GM13977 (cell line): ENCODE measurements at regions not wholly inside any gene's neighbourhood (a gene's known extent, or its start where the extent isn't known, plus 50 kb on each side); places are given as distances from the start of the nearest gene placed in this dataset.

Experiments used
- DNase-seq: peaks from one replicate; pipeline ENCODE4 v3.0.0; 2012; ENCODE audit warnings: low spot score
- CTCF ChIP-seq: IDR thresholded peaks from 2 replicates; pipeline ENCODE4 v1.5.1; 2012; ENCODE audit warnings: mild to moderate bottlenecking, control low read depth; ENCODE audit not compliant: insufficient read depth; ENCODE audit errors: extremely low read depth, missing control alignments
- in situ Hi-C: fragments of 300-500 bp; cut with MboI; formaldehyde crosslinking; loops from one replicate; pipeline ENCODE4 v1.12.0; 2022; ENCODE audit warnings: low sequenced_read_pairs, low pct_unique_long_range_greater_than_20kb, mixed read lengths, inconsistent platforms; ENCODE audit not compliant: unreplicated experiment

DNA sequence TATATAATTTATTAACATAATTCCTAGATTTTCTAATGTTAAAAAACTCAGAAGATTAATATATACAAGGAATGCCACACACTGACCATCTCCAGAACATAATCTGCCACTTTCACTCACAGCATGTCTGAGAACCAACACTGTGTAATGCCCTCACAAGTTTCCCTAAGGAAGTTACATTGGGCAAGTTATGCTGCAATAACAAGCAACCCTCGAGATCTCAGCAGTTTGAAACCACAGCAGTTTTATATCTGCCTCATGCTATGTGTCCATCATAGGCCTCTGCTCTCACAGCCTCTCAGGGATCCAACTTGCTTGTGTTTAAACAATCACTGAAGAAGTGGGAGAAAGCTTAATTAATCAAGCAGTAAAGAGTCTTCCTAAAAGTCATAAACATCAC lies 250.0 kb upstream of the SLC7A11 start:
- TF ChIP-seq CTCF: no peak
- no peak for DNase-seq
- in situ Hi-C loops: no loop called here

GRCh38 chr4:138488533-138488932 lies 246.4 kb upstream of the SLC7A11 start:
- TF ChIP-seq CTCF: no peak
- in situ Hi-C loops: no loop called here
- no peak for DNase-seq

DNA sequence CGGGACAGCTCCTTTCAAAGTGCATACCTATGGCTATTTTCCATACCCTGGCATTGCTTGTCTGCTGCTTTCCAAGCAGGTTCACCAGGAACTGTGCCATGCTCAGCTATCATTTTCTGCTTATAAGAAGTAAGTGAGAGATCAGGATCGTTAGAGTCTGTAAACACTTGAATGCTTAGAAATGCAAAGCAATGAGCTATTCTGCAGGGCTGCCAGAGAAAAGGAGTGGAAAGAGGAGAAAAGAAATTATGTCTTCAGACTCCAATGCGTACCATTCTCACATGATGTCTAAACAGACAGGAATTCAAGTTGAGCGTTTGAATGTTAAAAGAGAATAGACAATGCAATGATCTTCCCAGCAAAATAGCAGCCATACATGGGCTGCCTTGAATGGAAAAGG lies 245.5 kb upstream of the SLC7A11 start:
- TF ChIP-seq CTCF: no peak
- no peak for DNase-seq
- in situ Hi-C loops: no loop called here

DNA sequence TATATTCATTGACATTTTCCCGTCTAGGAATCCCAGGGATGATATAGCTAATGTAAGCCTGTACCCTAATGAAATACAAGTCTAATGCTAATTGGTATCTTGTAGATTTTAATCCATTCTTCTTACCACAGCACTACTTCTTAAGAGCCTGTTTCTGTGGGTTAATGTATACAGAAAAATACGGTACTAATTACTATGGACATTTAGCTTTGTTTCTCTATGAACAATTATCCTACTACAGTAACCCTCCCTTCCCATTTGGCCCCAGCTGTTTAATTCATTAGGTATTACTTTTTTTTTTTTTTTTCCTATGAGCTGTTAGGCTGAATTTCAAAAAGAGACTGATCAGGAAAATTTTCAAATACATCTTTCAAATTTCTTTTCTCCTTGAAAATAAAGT lies 245.1 kb upstream of the SLC7A11 start:
- DNase-seq: no peak
- TF ChIP-seq CTCF: no peak
- in situ Hi-C loops: no loop called here

- TF ChIP-seq CTCF: no peak
- DNase-seq: no peak
- in situ Hi-C loops: no loop called here
Measured at GRCh38 chr4:138485498-138485897, 243.3 kb upstream of the SLC7A11 start.

- DNase-seq: no peak
- no peak for TF ChIP-seq CTCF
- in situ Hi-C loops: no loop called here
Measured at GRCh38 chr4:138475116-138475515, 233.0 kb upstream of the SLC7A11 start.

GRCh38 chr4:138473339-138473738 lies 231.2 kb upstream of the SLC7A11 start:
- no peak for DNase-seq
- in situ Hi-C loops: no loop called here
- TF ChIP-seq CTCF: no peak
